AG08396 (cell line): ENCODE measurements at regions not wholly inside any gene's neighbourhood (a gene's known extent, or its start where the extent isn't known, plus 50 kb on each side); places are given as distances from the start of the nearest gene placed in this dataset.
"Not testable (repeated sequence)": the region's sequence is repeated elsewhere in the genome, so short reads cannot be mapped to it uniquely, and the experiment has no call there.

Experiments
- DNase-seq: peaks from one replicate; pipeline ENCODE4 v3.0.0; 2012; ENCODE audit warnings: low spot score, mixed read lengths

DNA sequence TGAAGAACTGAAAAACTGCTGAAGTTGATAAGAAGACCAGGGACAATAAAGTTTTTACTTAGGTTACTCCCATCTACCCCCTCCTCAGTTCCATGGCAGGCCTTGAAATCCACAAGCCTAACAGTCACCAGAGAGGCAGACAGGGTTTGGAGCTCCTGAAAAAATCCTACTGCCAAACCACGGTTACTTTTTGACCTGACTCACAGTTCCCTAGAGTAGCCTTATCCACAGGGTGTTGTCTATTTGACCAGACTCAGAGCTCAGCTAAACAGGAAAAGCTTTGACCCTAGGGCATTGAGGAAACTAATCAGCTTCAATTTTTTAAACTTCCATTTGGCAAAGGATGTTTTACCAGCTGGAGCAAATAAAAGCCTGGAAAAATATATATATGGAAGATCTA lies 257.7 kb upstream of the NT5E start:
- DNase-seq = no peak

- DNase-seq = no peak
These were observed 258.2 kb upstream of the NT5E start for GRCh38 chr6:85191656-85192055.

- no peak for DNase-seq
These were observed 263.2 kb upstream of the NT5E start for GRCh38 chr6:85186546-85187175.

DNA sequence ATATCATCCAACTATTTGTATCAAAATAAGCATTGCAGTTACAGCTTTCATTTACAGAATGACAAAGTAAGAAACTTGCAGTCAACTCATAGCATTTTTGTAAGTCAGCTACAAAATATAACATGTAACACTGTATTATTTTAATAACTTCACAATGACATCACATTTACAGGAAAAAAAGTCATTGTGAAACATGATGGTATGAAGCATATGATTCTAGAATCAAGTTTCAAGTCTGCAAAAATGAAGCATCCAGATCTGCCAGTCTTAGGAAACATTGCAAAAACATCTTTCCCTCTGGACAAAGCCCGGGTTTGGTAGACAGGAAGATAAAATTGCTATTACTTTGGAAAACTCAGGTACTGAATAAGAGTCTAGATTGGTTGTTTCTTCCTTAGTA lies 263.9 kb upstream of the NT5E start:
- DNase-seq = no peak

- DNase-seq = no peak
These were observed 266.0 kb upstream of the NT5E start for GRCh38 chr6:85183841-85184240.

DNA sequence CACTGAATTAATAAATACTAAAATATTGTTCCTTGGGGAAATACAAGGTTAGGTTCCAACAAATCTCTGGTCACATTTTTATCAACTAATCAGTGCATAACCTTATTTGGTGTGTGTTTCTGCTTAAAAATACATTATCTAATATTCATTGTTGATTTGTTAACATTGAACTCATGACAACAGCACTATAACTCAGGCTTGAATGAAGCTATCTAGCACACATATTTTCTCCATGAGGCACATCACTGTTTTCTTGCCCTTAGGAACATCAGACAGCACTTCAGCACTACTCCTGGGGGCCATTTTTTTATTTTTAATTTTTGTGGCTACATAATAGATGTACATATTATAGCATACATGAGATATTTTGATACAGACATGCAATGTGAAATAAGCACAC lies 277.2 kb upstream of the NT5E start:
- no peak for DNase-seq

- DNase-seq = no peak
These were observed 277.7 kb upstream of the NT5E start for GRCh38 chr6:85172161-85172560.

DNA sequence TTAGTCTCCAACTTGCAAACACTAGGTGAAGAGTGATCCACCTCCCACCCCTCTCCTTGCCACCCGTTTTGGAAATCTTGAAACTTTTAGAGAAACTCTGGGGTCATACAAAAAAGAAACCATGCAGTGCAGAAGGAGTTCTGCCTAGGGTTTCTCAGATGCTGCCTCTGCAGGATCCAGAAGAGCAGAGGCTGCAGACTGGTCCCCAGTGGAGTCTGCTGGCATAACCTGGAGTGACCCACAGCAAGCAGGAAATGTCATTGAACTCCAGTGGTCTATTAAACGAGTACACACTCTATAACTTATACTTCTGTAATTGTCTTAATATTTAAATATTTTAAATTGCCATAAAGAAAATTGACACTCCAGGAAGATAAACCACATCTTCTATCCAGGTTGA lies 280.7 kb upstream of the NT5E start:
- no peak for DNase-seq

- DNase-seq = no peak
These were observed 281.7 kb upstream of the NT5E start for GRCh38 chr6:85168146-85168545.

GRCh38 chr6:85166114-85166741 lies 283.7 kb upstream of the NT5E start:
- no peak for DNase-seq

DNA sequence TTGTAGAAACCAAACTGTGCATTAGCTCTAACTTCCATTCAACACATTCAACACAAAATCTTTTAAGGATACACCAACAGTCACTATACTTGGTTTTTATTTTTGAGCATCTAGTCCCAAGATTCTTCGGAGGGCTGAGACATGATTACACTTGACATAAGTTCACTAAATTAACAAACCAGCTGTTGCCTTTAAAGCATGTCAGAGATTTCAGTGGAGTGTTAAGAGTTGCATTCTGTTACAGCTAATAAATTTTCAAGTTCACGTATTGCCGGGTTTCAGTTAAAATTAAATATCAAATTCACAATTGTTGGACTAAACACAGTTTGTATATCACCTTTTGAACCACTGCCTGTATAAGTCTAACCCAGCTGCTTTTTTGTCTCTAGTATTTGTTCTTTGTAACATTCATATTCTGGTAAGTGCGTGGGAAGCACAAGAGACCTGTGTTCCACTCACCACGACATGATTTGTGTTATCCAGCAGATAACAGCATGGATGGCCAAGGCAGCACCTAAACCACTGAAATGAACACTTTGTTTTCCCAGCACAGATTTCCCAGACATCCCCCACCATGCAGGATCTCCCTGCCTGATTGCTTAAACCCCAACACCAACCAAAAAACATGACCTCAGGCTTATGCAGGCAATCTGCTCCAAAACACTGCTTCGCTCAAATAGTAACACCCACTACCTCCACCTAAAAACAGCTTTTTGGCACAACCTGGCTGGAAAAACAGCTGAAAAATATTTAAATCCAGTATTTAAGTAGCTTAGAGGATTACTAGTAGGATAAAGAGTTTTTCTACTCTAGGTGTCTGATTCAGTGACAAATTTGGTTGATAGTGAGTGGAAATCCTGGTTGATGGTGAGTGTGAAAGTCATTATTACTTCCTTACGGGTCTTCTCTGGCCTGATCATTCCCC lies 286.5 kb upstream of the NT5E start:
- DNase-seq = no peak

DNA sequence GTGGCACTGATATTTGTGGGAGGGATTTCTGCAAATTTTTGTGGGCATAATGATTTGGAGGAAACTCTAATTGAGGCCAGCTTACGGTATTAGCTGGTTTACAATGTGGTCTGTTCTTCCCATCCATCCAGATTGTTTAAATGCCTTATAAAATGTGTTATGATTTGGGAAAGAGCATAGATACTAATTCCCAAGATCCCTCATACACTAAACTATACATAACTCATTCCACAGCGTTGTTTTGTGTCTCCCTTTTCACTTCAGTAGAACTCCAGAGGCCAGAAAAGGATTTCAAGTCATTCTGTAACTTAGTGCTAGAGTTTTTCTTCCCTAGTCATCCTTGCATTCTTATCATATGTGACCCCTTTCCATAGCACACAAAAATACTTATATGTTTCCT lies 292.6 kb upstream of the NT5E start:
- DNase-seq = no peak

- DNase-seq = no peak
These were observed 306.2 kb upstream of the NT5E start for GRCh38 chr6:85143676-85144075.

GRCh38 chr6:85137865-85138264 lies 312.0 kb upstream of the NT5E start:
- DNase-seq = no peak

- no peak for DNase-seq
These were observed 313.6 kb upstream of the NT5E start for GRCh38 chr6:85136310-85136709.

GRCh38 chr6:85135376-85136094 lies 314.3 kb upstream of the NT5E start:
- no peak for DNase-seq

DNA sequence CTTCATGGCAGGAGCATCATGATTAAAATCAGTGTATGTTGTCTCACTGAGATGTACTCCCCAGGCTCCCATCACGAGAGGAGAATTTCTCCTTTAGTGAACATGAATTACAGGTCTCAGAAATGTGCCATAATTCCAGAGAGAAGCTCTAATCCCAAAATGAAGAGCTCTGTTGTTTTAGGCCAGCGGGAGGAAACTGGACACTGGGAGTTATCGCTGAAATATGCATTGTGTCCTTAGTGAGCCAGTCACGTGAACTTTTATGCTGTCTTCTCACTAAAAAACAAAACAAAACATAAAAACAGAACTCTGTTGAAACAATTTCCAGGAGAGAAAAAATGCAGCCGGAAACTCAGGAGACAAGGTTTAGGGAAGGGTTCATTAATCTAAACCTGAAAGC lies 315.7 kb upstream of the NT5E start:
- DNase-seq = no peak

GRCh38 chr6:85132091-85132490 lies 317.8 kb upstream of the NT5E start:
- DNase-seq = no peak

- no peak for DNase-seq
These were observed 319.1 kb upstream of the NT5E start for GRCh38 chr6:85130743-85131142.

- no peak for DNase-seq
These were observed 320.0 kb upstream of the NT5E start for GRCh38 chr6:85129881-85130280.

DNA sequence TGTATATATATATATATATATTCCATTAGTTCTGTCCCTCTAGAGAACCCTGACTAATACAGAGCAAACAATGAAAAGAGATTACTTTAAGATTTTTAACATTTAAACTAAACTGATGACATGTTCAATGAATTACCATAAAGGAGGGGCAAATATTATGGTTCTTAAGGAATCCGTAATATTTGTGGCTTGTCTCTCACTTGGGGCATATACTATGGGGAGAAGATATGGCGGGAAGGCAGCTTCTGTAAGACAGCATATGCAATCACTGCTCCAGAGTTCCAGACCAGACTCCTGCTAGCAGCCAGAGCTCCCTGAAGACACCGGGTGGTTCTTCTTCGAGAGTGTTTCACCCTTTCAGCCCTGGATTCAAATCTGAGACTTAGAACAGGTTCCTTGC lies 321.1 kb upstream of the NT5E start:
- DNase-seq = no peak

GRCh38 chr6:85128256-85128655 lies 321.6 kb upstream of the NT5E start:
- not testable (repeated sequence) for DNase-seq
